Cardiac fibroblast (primary cell): ENCODE measurements at regions not wholly inside any gene's neighbourhood (a gene's known extent, or its start where the extent isn't known, plus 50 kb on each side); places are given as distances from the start of the nearest gene placed in this dataset.

Source experiments
- DNase-seq, 2 donors: peaks; one replicate each; pipeline versions ENCODE4 v3.0.0 to v3.0.0-alpha.2; 2010; ENCODE audit warnings: low read depth in 2 of 2
- H3K4me3 ChIP-seq, 2 donors: replicated peaks in 1 of 2; 1 replicate in 1 of 2; 2 replicates in 1 of 2; pipeline ENCODE4 v1.5.1; 2011; ENCODE audit warnings: low read depth in 2 of 2, low read length in 2 of 2, mild to moderate bottlenecking in 2 of 2, moderate library complexity in 1 of 2
- TF ChIP-seq, protein P1 (sequence below): IDR thresholded peaks from one replicate; pipeline ENCODE4 v1.5.1; 2011; ENCODE audit warnings: low read depth, mild to moderate bottlenecking, low read length, inconsistent platforms

GRCh38 chr16:85391769-85392583, 221.1 kb upstream of the GSE1 start:
- TF ChIP-seq, protein P1, sequence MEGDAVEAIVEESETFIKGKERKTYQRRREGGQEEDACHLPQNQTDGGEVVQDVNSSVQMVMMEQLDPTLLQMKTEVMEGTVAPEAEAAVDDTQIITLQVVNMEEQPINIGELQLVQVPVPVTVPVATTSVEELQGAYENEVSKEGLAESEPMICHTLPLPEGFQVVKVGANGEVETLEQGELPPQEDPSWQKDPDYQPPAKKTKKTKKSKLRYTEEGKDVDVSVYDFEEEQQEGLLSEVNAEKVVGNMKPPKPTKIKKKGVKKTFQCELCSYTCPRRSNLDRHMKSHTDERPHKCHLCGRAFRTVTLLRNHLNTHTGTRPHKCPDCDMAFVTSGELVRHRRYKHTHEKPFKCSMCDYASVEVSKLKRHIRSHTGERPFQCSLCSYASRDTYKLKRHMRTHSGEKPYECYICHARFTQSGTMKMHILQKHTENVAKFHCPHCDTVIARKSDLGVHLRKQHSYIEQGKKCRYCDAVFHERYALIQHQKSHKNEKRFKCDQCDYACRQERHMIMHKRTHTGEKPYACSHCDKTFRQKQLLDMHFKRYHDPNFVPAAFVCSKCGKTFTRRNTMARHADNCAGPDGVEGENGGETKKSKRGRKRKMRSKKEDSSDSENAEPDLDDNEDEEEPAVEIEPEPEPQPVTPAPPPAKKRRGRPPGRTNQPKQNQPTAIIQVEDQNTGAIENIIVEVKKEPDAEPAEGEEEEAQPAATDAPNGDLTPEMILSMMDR = no peak
- no peak overlapping the region for H3K4me3 ChIP-seq
- no peak for DNase-seq

DNA sequence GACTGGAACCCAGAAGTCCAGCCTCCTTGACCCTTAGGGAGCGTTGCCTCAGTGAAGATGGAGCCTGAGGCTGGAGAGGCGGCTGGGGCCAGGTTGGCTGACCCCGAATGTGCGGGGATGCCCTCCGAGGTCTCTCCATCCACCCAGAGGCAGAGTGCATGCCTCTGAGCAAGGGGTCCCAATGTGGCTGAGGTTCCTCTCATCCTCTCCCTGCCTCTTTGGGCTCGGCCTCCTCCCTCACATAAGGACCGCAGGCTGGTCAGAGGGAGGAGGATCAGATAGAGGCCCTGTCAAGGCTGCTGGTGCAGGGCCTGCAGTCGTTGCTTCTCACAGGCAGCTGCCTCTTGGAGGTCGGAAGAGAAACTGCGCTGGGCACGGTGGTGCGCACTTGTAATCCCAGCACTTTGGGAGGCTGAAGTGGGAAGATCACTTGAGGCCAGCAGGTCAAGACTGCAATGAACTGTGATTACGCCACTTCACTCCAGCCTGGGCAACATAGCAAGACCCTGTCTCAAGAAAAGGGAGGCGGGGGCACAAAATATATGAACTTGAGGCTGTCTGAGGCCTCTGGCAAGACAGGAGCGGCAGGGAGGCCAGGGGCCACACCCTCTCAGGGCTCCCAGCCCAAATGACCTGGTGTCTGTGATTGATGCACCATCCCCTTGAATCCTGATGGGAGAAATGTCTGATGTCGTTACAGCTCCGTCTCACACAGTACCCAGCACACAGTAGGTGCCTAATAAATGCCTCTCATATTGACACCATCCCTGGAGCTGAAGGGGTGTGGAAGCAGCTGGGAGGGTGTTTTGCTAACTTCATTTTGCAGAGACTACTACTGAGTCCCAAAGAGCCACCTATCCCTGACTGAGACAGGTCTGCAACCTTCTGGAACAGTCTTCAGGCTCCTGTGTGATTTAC, 220.1 kb upstream of the GSE1 start:
- TF ChIP-seq, protein P1 = no peak
- no peak overlapping the region for H3K4me3 ChIP-seq

GRCh38 chr16:85393674-85394451, 219.3 kb upstream of the GSE1 start:
- DNase-seq = peak; percentile 63 to 67
- H3K4me3 ChIP-seq = no peak overlapping the region
- TF ChIP-seq, protein P1 = peak; percentile 87

More for the DNA sequence above, 220.1 kb upstream of the GSE1 start:
- no peak for DNase-seq

GRCh38 chr16:85394456-85395206, 218.5 kb upstream of the GSE1 start:
- TF ChIP-seq, protein P1 = no peak
- no peak overlapping the region for H3K4me3 ChIP-seq
- no peak for DNase-seq

GRCh38 chr16:85395207-85395912, 217.8 kb upstream of the GSE1 start:
- TF ChIP-seq, protein P1 = no peak
- H3K4me3 ChIP-seq = no peak overlapping the region
- peak; percentile 98 for DNase-seq
